Stomach (tissue), 8 donors: ENCODE measurements at regions not wholly inside any gene's neighbourhood (a gene's known extent, or its start where the extent isn't known, plus 50 kb on each side); places are given as distances from the start of the nearest gene placed in this dataset.

Experiments used
- DNase-seq, 2 donors: peaks; one replicate each; pipeline versions ENCODE4 v3.0.0 to v3.0.0-alpha.2; 2013 to 2019
- H3K27ac ChIP-seq, 5 donors: fragments of 200-600 bp in 4 of 5; sonication (generic) in 4 of 5; one replicate each; pipeline ENCODE4 v1.5.1; 2013 to 2019; ENCODE audit warnings: mild to moderate bottlenecking in 1 of 5, moderate library complexity in 1 of 5
- H3K27me3 ChIP-seq, 3 donors: fragments of 200-600 bp; sonication (generic); one replicate each; pipeline ENCODE4 v1.5.1; 2017 to 2019; ENCODE audit warnings: mixed run types in 1 of 3
- H3K36me3 ChIP-seq, 4 donors: fragments of 200-600 bp; sonication (generic); 1 replicate in 3 of 4; 2 replicates in 1 of 4; pipeline ENCODE4 v1.5.1; 2016 to 2019
- H3K4me1 ChIP-seq, 4 donors: fragments of 200-600 bp; sonication (generic); one replicate each; pipeline ENCODE4 v1.5.1; 2016 to 2019
- H3K4me3 ChIP-seq, 4 donors: fragments of 200-600 bp; sonication (generic) in 3 of 4; one replicate each; pipeline ENCODE4 v1.5.1; 2016 to 2019; ENCODE audit warnings: mild to moderate bottlenecking in 1 of 4
- H3K9me3 ChIP-seq, 4 donors: fragments of 200-600 bp; sonication (generic); one replicate each; pipeline ENCODE4 v1.5.1; 2016 to 2019
- CTCF ChIP-seq, 7 experiments: fragments of 450-650 bp in 4 of 7; fragments of 200-600 bp in 3 of 7; sonication (generic) in 3 of 7; IDR thresholded peaks; one replicate each; pipeline ENCODE4 v1.5.1; 2016 to 2019; ENCODE audit warnings: antibody characterized with exemption in 7 of 7, control low read depth in 2 of 7, mild to moderate bottlenecking in 1 of 7
- EP300 ChIP-seq: sonication (generic); formaldehyde crosslinking; IDR thresholded peaks from one replicate; pipeline ENCODE4 v1.6.1; 2017; ENCODE audit warnings: antibody characterized with exemption
- POLR2A ChIP-seq, 4 donors: fragments of 450-650 bp; IDR thresholded peaks; one replicate each; pipeline ENCODE4 v1.6.1; 2016; ENCODE audit warnings: antibody characterized with exemption in 4 of 4, control low read depth in 2 of 4, mild to moderate bottlenecking in 1 of 4, moderate library complexity in 1 of 4
- POLR2AphosphoS5 ChIP-seq, 3 donors: sonication (generic); formaldehyde crosslinking; IDR thresholded peaks; one replicate each; pipeline ENCODE4 v1.6.1; 2016; ENCODE audit warnings: antibody characterized with exemption in 3 of 3
- WGBS, 5 donors: extraction: QIAGEN DNeasy Blood & Tissue Kit in 3 of 5; methylation state at CpG; one replicate each; pipeline versions ENCODE4 v1.1.5 to v1.1.7; 2013 to 2018; 5-methylcytosine and 5-hydroxymethylcytosine counted together
- intact Hi-C: fragments of 100-400 bp; cut with DNase I; formaldehyde crosslinking; loops from one replicate; pipeline ENCODE4 v1.15.1; 2023; ENCODE audit warnings: low total_unique reads
- donor health status: healthy with polysubstance abuse.
- donor health status: Bipolar disorder and iron deficiency.
- donor health status: healthy.

GRCh38 chr11:106160494-106160893 is 83.0 kb downstream of the AASDHPPT start:
- Histone ChIP-seq H3K27ac (no peak overlapping the region), H3K4me1 (peaks cover 0 to 9% (median 4%) of the 10 kb centered on the region in 4 donors), H3K36me3 (no peaks in the 10 kb centered on the region), H3K4me3 (no peak overlapping the region), H3K27me3 (no peaks in the 10 kb centered on the region), H3K9me3 (peaks cover 0 to 6% (median 3%) of the 10 kb centered on the region in 4 donors)
- no peak for TF ChIP-seq POLR2AphosphoS5 (IDR thresholded peaks at IDR 0.05)
- TF ChIP-seq CTCF (IDR thresholded peaks at IDR 0.05): no peak
- TF ChIP-seq POLR2A (IDR thresholded peaks at IDR 0.05): no peak
- TF ChIP-seq EP300: no peak
- WGBS, 5 donors: 82 to 90% (median 87%) methylated on average over 7 of the region's 7 CpGs
- DNase-seq: no peak
- intact Hi-C loops: no loop called here

- H3K27me3 ChIP-seq: no peaks in the 10 kb centered on the region
- peaks cover 2 to 21% (median 17%) of the 10 kb centered on the region in 4 donors for H3K9me3 ChIP-seq
- no peaks in the 10 kb centered on the region for H3K4me1 ChIP-seq
- no peaks in the 10 kb centered on the region for H3K36me3 ChIP-seq
- intact Hi-C loops: no loop called here
- WGBS, 5 donors: 70 to 86% (median 74%) methylated on average over 3 of the region's 3 CpGs
- no peak overlapping the region for H3K4me3 ChIP-seq
- no peak for TF ChIP-seq POLR2A (IDR thresholded peaks at IDR 0.05)
- no peak for TF ChIP-seq EP300
- no peak for TF ChIP-seq POLR2AphosphoS5 (IDR thresholded peaks at IDR 0.05)
- no peak for TF ChIP-seq CTCF (IDR thresholded peaks at IDR 0.05)
- peak in 1 of 2 donors; percentile 41 for DNase-seq
- no peak overlapping the region for H3K27ac ChIP-seq
Measured at GRCh38 chr11:106161775-106162634, 84.5 kb downstream of the AASDHPPT start.

GRCh38 chr11:106167085-106167484 is 89.6 kb downstream of the AASDHPPT start:
- no peak for TF ChIP-seq POLR2A (IDR thresholded peaks at IDR 0.05)
- no peak for TF ChIP-seq POLR2AphosphoS5 (IDR thresholded peaks at IDR 0.05)
- TF ChIP-seq EP300: no peak
- TF ChIP-seq CTCF (IDR thresholded peaks at IDR 0.05): no peak
- Histone ChIP-seq H3K4me3 (no peak overlapping the region), H3K27me3 (no peaks in the 10 kb centered on the region), H3K4me1 (no peaks in the 10 kb centered on the region), H3K9me3 (peaks cover 3 to 37% (median 28%) of the 10 kb centered on the region in 4 donors), H3K27ac (no peak overlapping the region), H3K36me3 (no peaks in the 10 kb centered on the region)
- intact Hi-C loops: no loop called here
- DNase-seq: no peak

GRCh38 chr11:106172386-106172991 is 95.0 kb downstream of the AASDHPPT start:
- intact Hi-C loops: no loop called here
- no peak overlapping the region for H3K4me3 ChIP-seq
- no peaks in the 10 kb centered on the region for H3K36me3 ChIP-seq
- TF ChIP-seq CTCF (IDR thresholded peaks at IDR 0.05) (no peak), POLR2A (IDR thresholded peaks at IDR 0.05) (no peak), POLR2AphosphoS5 (IDR thresholded peaks at IDR 0.05) (no peak), EP300 (no peak)
- no peaks in the 10 kb centered on the region for H3K4me1 ChIP-seq
- H3K27ac ChIP-seq: no peak overlapping the region
- 70 to 82% (median 74%) methylated on average over 4 of the region's 4 CpGs for WGBS, 5 donors
- H3K9me3 ChIP-seq: peaks cover 0 to 11% (median 6%) of the 10 kb centered on the region in 4 donors
- no peaks in the 10 kb centered on the region for H3K27me3 ChIP-seq
- DNase-seq: peak in 1 of 2 donors; percentile 14
